ENCODE measurements at regions not wholly inside any gene's neighbourhood (a gene's known extent, or its start where the extent isn't known, plus 50 kb on each side); places are given as distances from the start of the nearest gene placed in this dataset.

- no peak for DNase-seq
- intact Hi-C loops (cut with DNase I; ENCODE audit: low total_unique reads) = no loop called here
These were observed 144.7 kb upstream of the TTC14 start for GRCh38 chr3:180457225-180457624.

GRCh38 chr3:180466401-180467011 is 135.5 kb upstream of the TTC14 start:
- intact Hi-C loops (cut with DNase I; ENCODE audit: low total_unique reads) = no loop called here
- no peak for DNase-seq
- H3K36me3 ChIP-seq = no peaks in the 10 kb centered on the region
- TF ChIP-seq POLR2A (IDR thresholded peaks at IDR 0.05) (no peak), CTCF (IDR thresholded peaks at IDR 0.05 in 8 of 11, conservative IDR thresholded peaks at IDR 0.05 in 3 of 11) (no peak), POLR2AphosphoS5 (IDR thresholded peaks at IDR 0.05) (no peak)
- peaks cover 0 to 7% (median 0%) of the 10 kb centered on the region in 8 donors for H3K9me3 ChIP-seq
- H3K4me1 ChIP-seq = no peaks in the 10 kb centered on the region
- no peak overlapping the region for H3K27ac ChIP-seq
- no peak overlapping the region for H3K4me3 ChIP-seq
- H3K27me3 ChIP-seq (replicated peaks in 1 of 7) = no peaks in the 10 kb centered on the region

More at GRCh38 chr3:180457225-180457624, 144.7 kb upstream of the TTC14 start:
- H3K4me1 ChIP-seq = no peaks in the 10 kb centered on the region
- no peaks in the 10 kb centered on the region for H3K9me3 ChIP-seq
- no peak for TF ChIP-seq POLR2A (IDR thresholded peaks at IDR 0.05)
- no peak for TF ChIP-seq POLR2AphosphoS5 (IDR thresholded peaks at IDR 0.05)
- TF ChIP-seq CTCF (IDR thresholded peaks at IDR 0.05 in 8 of 11, conservative IDR thresholded peaks at IDR 0.05 in 3 of 11) = no peak
- H3K4me3 ChIP-seq = no peak overlapping the region
- no peaks in the 10 kb centered on the region for H3K27me3 ChIP-seq (replicated peaks in 1 of 7)
- H3K27ac ChIP-seq = no peak overlapping the region
- no peaks in the 10 kb centered on the region for H3K36me3 ChIP-seq

DNA sequence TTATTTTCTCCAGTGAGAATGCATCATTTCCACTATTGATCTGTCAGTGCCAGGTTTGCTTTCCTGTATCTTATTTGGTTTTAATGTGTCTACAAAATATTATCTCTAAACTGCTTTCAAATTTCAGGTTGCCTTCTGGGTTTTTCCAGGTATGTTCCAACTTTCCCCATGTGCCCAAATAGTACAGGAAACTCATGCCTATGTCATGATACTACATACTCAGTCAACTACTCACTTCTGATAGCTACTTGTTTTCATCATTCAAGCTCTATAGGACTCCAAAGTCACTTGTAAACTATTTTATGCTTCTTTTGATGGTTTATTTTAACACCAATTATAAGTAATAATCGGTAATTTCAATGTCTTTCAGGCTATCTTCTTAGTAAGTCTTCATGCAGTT is 134.8 kb upstream of the TTC14 start:
- no peaks in the 10 kb centered on the region for H3K36me3 ChIP-seq
- H3K27ac ChIP-seq = no peak overlapping the region
- no peak overlapping the region for H3K4me3 ChIP-seq
- DNase-seq = no peak
- 79 to 91% (median 84%) methylated on average over 1 of the region's 1 CpG for WGBS, 5 donors
- H3K9me3 ChIP-seq = peaks cover 0 to 7% (median 0%) of the 10 kb centered on the region in 8 donors
- intact Hi-C loops (cut with DNase I; ENCODE audit: low total_unique reads) = no loop called here
- TF ChIP-seq POLR2AphosphoS5 (IDR thresholded peaks at IDR 0.05) (no peak), POLR2A (IDR thresholded peaks at IDR 0.05) (no peak), CTCF (IDR thresholded peaks at IDR 0.05 in 8 of 11, conservative IDR thresholded peaks at IDR 0.05 in 3 of 11) (no peak)
- H3K4me1 ChIP-seq = no peaks in the 10 kb centered on the region
- H3K27me3 ChIP-seq (replicated peaks in 1 of 7) = no peaks in the 10 kb centered on the region

DNA sequence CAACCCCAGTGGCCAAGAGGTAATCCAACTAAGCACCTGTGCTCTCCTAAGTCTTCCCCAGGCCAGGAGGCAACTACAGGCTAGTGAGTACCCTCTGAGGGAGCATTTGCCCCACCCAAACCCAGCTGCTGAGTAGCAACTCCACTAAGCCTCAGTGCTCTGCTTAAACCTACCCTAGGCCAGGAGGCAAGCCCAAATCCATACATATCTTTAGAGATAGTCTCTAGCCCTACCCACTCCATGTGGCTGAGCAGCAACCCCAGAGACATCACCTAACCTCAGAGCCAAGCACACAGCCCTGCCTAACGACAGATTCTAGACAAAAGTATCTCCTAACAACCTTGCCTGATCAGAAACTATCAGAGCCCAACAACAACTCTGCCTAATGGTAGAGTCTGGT is 132.8 kb upstream of the TTC14 start:
- peaks cover 0 to 7% (median 0%) of the 10 kb centered on the region in 8 donors for H3K9me3 ChIP-seq

More for the DNA sequence above, 132.8 kb upstream of the TTC14 start:
- no peaks in the 10 kb centered on the region for H3K36me3 ChIP-seq
- no peaks in the 10 kb centered on the region for H3K4me1 ChIP-seq
- no peak overlapping the region for H3K27ac ChIP-seq
- 56 to 79% (median 67%) methylated on average over 1 of the region's 1 CpG for WGBS, 5 donors
- TF ChIP-seq POLR2A (IDR thresholded peaks at IDR 0.05) (no peak), CTCF (IDR thresholded peaks at IDR 0.05 in 8 of 11, conservative IDR thresholded peaks at IDR 0.05 in 3 of 11) (no peak), POLR2AphosphoS5 (IDR thresholded peaks at IDR 0.05) (no peak)
- no peaks in the 10 kb centered on the region for H3K27me3 ChIP-seq (replicated peaks in 1 of 7)
- peak; percentile 40 for DNase-seq
- intact Hi-C loops (cut with DNase I; ENCODE audit: low total_unique reads) = no loop called here
- H3K4me3 ChIP-seq = no peak overlapping the region
